Ectodermal cell (in vitro differentiated cells): ENCODE measurements at regions not wholly inside any gene's neighbourhood (a gene's known extent, or its start where the extent isn't known, plus 50 kb on each side); places are given as distances from the start of the nearest gene placed in this dataset.

Source experiments
- H3K27ac ChIP-seq: 2 replicates; pipeline ENCODE4 v1.7.0; 2013; ENCODE audit warnings: mild to moderate bottlenecking, low read depth, low read length; ENCODE audit not compliant: insufficient read depth, poor library complexity, severe bottlenecking
- H3K27me3 ChIP-seq: 2 replicates; pipeline ENCODE4 v1.7.0; 2013; ENCODE audit warnings: mild to moderate bottlenecking, low read length; ENCODE audit not compliant: insufficient read depth, control insufficient read depth, poor library complexity, severe bottlenecking
- H3K36me3 ChIP-seq: one replicate; pipeline ENCODE4 v1.7.0; 2013; ENCODE audit warnings: low read length; ENCODE audit not compliant: control insufficient read depth, insufficient read depth
- H3K4me1 ChIP-seq: one replicate; pipeline ENCODE4 v1.7.0; 2013; ENCODE audit warnings: low read length; ENCODE audit not compliant: control insufficient read depth, insufficient read depth
- H3K4me3 ChIP-seq: 2 replicates; pipeline ENCODE4 v1.7.0; 2013; ENCODE audit warnings: low read depth, low read length, control low read depth; ENCODE audit not compliant: insufficient read depth
- H3K9me3 ChIP-seq: 2 replicates; pipeline ENCODE4 v1.7.0; 2013; ENCODE audit warnings: mild to moderate bottlenecking, low read length, moderate library complexity; ENCODE audit not compliant: control insufficient read depth
- WGBS, 2 experiments: methylation state at CpG; one replicate each; pipeline ENCODE4 v1.1.7; 2013; ENCODE audit warnings: missing lambda C conversion rate in 2 of 2; 5-methylcytosine and 5-hydroxymethylcytosine counted together

DNA sequence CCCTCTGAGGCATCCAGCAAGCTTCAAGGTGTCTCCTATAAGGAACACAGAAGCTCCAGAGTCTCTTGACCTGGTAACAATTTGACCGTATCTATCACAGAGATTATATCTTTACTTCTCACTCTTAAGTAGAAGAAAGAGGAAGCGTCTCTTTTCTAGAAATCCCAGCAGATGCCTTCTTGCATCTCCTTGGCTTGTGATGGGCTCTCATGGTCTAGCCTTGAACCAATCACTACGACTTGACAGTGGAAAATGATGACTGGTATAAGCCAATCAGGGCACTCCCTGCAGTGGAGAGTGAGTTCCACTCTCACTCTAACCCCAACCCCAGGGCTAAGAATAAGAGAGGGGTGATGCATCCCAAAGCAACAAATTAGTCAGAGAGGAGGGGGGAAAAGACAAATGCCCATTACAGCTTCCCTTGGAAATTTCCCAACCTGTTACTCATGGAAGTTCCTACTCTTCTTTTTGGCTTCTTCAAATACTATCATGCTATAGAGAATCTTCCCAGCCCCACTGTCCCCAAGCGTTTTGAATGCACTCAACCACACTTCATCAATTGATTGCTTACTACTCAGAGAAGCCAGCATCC, 293.5 kb downstream of the MN1 start:
- H3K4me1 ChIP-seq = peaks cover 10% of the 10 kb centered on the region
- H3K27ac ChIP-seq = no peak overlapping the region
- WGBS, 2 experiments = 93 to 95% methylated on average over 4 of the region's 4 CpGs
- no peak overlapping the region for H3K4me3 ChIP-seq
- H3K36me3 ChIP-seq = no peaks in the 10 kb centered on the region
- H3K9me3 ChIP-seq = no peaks in the 10 kb centered on the region
- no peaks in the 10 kb centered on the region for H3K27me3 ChIP-seq

DNA sequence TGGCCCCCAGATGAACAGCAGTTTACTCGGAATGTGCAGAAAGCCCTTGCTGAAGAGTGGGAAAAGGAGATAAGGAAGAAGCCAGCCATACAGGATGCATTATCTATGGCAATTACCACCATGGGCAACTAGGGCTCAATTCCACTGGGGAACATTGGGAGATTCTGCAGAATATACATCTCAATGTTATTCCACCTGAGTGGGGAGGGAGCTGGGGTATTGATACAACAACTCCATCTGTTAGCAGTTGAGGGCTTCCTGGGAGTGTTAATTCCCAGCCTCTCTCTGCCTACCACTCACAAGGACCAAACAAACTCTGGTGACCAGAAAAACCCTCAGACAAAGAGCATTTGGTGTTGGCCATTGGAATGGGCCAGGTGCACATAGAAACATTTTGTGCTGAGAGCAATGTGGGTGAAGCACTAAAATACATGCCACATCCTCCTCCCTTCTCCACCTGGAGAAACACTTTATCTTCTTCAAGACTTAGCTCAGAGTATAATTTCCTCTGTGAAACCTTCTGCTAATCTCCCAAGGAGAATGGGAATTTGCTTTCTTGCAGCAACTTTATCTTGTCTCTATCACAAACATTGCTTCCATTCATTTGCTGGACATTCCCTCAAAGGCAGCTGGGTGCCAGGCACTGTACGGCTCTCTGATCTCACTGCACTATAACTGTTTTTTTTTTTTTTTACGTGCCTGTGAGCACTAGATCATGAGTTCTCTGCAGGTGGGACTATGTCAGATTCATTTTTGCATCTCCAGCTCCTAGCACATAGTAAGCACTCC, 292.2 kb downstream of the MN1 start:
- Histone ChIP-seq H3K4me1 (peaks cover 10% of the 10 kb centered on the region), H3K4me3 (no peak overlapping the region), H3K36me3 (no peaks in the 10 kb centered on the region), H3K27ac (no peak overlapping the region), H3K27me3 (no peaks in the 10 kb centered on the region), H3K9me3 (no peaks in the 10 kb centered on the region)
- 86 to 94% methylated on average over 3 of the region's 3 CpGs for WGBS, 2 experiments

DNA sequence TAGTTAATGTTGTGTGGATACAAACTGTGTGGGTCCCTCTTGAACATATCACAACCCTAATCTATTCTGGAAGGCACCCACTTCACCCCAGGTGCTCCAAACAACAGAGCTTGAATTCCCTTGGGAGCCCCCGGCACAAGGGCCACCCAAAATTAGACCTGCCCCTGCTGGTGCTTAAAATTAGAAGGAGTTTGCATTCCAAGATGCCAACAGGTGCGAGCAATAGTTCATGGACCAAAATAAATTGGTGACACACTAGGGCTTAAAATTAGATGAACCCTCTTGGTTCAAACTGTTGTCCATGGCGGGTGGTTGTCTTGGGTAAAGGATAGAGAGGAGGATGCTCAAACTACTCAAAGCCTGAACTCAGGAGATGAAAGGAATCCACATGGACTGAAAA, 291.5 kb downstream of the MN1 start:
- WGBS, 2 experiments = 90 to 97% methylated on average over 3 of the region's 3 CpGs
- peaks cover 10% of the 10 kb centered on the region for H3K4me1 ChIP-seq
- no peak overlapping the region for H3K27ac ChIP-seq
- H3K36me3 ChIP-seq = no peaks in the 10 kb centered on the region
- H3K4me3 ChIP-seq = no peak overlapping the region
- no peaks in the 10 kb centered on the region for H3K9me3 ChIP-seq
- no peaks in the 10 kb centered on the region for H3K27me3 ChIP-seq

DNA sequence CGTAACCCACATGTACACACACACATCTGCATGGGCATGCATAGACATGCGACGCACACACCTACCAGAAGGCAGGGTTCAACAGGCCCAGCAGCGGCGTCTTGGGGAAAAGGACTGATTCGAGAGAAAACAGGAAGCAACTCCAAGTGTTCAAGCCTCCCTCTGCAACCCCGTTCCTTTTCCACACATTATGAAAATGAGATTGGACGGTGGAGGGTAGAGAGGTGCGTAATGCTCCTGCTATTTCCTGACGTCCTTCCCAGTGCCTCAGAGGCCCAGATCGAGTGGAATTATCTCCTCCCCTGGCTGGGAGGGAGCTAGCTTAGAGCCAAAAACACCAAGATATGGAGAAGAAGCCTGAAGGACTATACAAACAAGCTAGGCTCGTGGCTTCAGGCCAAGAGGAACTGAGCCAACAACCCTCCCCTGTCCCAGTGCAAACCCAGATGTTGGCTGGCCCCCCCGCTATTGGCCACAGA, 289.2 kb downstream of the MN1 start:
- Histone ChIP-seq H3K27me3 (no peaks in the 10 kb centered on the region), H3K4me1 (peaks cover 4% of the 10 kb centered on the region), H3K27ac (no peak overlapping the region), H3K4me3 (no peak overlapping the region), H3K36me3 (no peaks in the 10 kb centered on the region), H3K9me3 (no peaks in the 10 kb centered on the region)
- WGBS, 2 experiments = 91 to 92% methylated on average over 13 of the region's 13 CpGs

DNA sequence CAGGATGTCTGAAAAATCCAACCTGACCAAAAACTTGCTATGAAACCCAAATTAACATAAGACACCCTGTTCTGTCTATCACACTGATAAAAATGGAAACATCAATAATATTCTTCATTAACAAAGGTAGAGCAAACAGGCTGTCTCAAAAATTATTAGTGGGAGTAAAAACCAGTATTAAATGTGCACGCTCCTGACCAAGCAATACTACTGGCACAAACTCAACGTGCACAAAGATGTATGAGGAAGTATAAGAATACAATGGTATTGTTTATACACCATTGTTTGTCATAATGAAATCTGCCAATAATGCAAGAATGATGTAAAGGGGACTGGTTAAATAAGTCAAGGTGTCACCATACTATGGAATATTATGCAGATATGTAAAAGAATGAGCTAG, 288.5 kb downstream of the MN1 start:
- H3K9me3 ChIP-seq = no peaks in the 10 kb centered on the region
- H3K4me3 ChIP-seq = no peak overlapping the region
- peaks cover 6% of the 10 kb centered on the region for H3K4me1 ChIP-seq
- no peak overlapping the region for H3K27ac ChIP-seq
- no peaks in the 10 kb centered on the region for H3K27me3 ChIP-seq
- H3K36me3 ChIP-seq = no peaks in the 10 kb centered on the region
- WGBS, 2 experiments = 50% methylated on average over 2 of the region's 2 CpGs

DNA sequence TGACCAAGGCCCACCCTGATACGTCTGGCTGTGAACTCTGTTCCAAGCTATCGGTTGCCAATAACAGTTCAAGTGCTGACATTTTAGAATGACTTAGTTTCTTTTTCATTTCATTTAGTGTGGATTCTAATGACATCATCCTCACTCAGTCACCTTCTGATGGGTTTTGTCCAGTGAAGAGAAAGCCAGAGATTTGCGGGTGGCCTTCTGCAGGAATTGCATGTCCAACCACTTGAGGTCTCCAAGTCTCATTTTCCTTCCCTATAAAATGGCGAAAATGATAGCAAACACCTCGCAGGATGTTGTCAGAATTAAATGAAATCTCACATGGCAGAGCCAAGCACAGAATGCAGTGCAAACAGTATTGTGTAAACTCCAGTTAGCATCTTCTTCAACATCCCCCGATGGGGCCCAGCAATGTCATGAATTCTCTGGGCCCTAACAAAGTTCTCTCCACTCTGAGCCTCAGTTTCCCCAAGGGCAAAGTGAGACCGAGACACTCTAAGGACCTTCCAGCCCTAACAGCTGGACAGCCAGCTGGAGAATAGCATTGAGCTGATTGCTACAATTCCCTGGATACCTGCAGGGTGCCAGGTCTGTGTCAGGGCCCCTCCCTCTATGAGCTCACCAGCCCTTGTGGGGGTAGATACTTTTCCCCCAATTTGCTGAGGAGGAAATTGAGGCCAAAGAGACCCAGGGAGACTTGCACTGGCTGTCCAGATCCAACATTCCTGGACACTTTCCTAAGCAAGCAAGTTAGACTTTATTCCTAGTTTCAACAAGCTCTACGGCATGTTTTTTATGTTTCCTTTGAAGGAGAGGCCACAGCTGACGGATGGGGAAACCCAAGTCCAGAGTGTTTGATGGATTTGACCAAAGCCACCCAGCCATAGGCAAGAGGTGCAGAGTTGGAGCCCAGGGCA, 286.7 kb downstream of the MN1 start:
- 84 to 88% methylated on average over 9 of the region's 9 CpGs for WGBS, 2 experiments
- no peaks in the 10 kb centered on the region for H3K36me3 ChIP-seq
- no peak overlapping the region for H3K27ac ChIP-seq
- peaks cover 19% of the 10 kb centered on the region for H3K4me1 ChIP-seq
- H3K27me3 ChIP-seq = no peaks in the 10 kb centered on the region
- no peak overlapping the region for H3K4me3 ChIP-seq
- no peaks in the 10 kb centered on the region for H3K9me3 ChIP-seq

DNA sequence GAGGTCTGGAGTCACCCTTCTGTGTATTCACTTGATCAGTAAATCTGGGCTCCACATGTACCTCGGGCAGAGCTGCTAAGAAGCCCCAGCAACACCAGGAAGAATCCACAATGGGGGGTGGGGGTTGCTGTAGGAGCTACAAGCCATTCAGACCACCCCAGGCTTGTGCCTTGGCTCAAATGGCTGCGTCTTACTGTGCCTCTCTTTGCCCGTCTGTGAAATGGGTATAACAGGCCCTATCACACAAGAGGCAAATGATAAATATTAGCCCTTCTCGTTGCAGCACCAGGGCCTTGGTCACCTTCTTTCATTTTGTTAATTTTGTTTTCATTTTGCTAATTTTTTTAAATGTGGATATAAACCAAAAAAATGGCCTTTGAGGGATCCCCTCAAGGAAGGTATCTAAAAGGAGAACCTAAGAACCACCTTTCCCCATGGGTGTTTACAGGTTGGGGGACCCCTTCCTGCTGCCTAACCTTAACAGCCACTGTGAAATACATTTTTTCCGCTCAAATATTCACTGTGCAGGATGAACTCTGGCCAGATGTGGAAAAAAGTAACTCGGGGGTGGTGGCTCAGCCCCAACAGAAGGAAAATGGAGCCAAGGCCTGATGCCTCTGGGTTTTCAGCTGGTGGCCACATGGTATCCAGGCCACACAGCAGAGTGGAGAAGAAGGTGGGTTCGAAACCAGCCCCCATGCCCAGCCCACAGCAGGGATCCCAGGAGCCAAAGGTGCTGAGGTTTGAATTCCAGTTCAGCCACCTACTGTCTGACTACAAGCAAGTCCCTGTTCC, 284.0 kb downstream of the MN1 start:
- 92 to 95% methylated on average over 7 of the region's 7 CpGs for WGBS, 2 experiments

DNA sequence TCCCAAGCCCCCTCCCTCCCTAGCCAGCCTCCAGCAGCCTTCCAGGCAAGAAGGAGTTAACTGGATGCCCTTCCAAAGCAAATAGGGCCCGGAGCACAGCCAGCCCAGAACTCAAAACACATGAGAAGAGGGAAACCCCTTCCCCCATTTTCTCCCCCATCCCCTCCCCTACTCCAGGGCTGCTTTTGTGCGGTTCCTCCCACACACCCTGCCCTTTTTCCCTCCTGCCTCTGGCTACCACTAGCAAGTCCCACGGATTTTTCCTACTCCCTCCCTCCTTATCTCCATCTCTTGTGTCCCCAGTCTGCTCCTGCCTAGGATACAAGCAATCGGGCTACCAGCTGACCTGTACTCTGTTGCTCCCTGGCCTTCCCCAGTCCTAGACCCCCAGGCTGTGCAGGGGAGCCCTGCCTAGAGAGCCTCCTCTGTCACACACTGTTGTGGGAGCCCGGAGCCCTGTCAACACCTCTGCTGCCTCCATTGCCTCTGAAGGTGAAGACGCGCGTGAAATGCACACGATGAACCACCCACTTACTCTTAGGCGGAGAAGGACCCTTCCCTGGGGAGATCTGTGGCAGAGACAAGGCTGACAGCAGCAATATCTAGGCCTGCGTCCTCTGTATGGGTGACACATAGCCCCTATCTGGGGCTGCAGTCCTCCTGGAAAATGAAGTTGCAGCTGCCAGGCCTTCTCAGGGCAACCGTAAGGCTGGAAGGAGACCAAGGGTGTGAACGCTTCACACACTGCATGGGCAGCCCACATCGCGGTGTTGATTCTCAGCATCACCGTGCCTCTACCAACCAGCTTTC, 282.8 kb downstream of the MN1 start:
- Histone ChIP-seq H3K4me3 (no peak overlapping the region), H3K27ac (no peak overlapping the region), H3K9me3 (no peaks in the 10 kb centered on the region), H3K36me3 (no peaks in the 10 kb centered on the region), H3K4me1 (peaks cover 15% of the 10 kb centered on the region), H3K27me3 (no peaks in the 10 kb centered on the region)
- WGBS, 2 experiments = 52 to 55% methylated on average over 16 of the region's 16 CpGs

More for the DNA sequence above, 284.0 kb downstream of the MN1 start:
- Histone ChIP-seq H3K27me3 (no peaks in the 10 kb centered on the region), H3K4me1 (peaks cover 15% of the 10 kb centered on the region), H3K27ac (no peak overlapping the region), H3K9me3 (no peaks in the 10 kb centered on the region), H3K36me3 (no peaks in the 10 kb centered on the region), H3K4me3 (no peak overlapping the region)

DNA sequence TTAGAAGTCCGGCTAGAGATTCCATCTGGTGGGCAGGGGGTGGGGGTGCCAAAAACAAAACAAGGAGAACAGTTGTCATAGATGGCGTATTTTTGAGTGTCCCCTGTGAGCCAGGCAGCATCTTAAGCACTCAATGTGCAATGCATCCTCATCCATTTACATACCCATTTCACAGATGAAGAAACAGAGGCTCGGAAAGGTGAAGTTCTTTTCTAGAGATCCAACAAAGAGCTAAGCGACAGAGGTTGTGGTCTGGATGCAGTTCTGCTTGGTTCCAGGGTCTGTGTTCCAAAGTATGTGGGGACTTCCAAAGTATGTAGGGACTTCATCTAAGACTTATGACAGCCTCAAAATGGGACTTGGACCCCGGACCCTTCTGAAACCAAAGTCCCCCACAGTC, 277.8 kb downstream of the MN1 start:
- Histone ChIP-seq H3K27ac (no peak overlapping the region), H3K4me3 (no peak overlapping the region), H3K4me1 (peaks cover 13% of the 10 kb centered on the region), H3K9me3 (no peaks in the 10 kb centered on the region), H3K36me3 (no peaks in the 10 kb centered on the region), H3K27me3 (no peaks in the 10 kb centered on the region)
- 95 to 96% methylated on average over 4 to 5 of the region's 5 CpGs for WGBS, 2 experiments
